ENCODE measurements at regions not wholly inside any gene's neighbourhood (a gene's known extent, or its start where the extent isn't known, plus 50 kb on each side); places are given as distances from the start of the nearest gene placed in this dataset.

DNA sequence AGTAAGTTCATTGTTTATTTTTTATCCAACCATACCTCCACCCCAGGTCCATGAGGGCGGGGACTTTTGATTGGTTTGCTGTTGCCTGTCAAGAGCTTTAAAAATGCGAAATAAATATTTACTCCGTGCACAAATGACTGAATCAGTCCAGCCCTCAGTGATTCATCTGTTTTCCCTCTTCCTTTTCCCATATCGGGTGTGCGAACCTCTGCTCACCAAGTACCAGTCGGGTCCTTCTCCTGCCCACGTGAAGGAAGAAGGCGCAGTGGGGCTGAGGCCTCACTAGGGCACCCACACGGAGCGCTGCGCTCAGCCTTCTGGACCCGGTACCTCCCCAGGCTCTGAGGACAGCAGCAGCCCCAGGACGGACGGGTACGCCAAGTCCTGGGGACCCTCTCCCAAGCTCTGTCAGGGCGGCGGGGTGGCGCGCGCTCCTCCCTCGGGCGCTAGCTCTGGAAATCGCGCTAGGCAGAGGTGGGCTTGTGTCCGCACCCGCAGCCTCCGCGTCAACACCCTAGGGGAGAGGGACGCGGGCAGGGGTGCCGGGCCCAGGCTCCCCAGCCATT lies 70.5 kb upstream of the EPHB3 start:
- Histone ChIP-seq H3K27ac (ENCODE audit: low read depth, low read length) (no peak overlapping the region), H4K20me1 (ENCODE audit: control insufficient read depth, insufficient read depth, low read depth, low read length) (no peaks in the 10 kb centered on the region), H3K4me3 (ENCODE audit: low read length) (no peak overlapping the region), H3K9me2 (replicated peaks; ENCODE audit: control insufficient read depth, low read length) (no peaks in the 10 kb centered on the region), H3K36me3 (ENCODE audit: control insufficient read depth, low read length) (no peaks in the 10 kb centered on the region), H3F3A (ENCODE audit: control insufficient read depth, insufficient read depth) (no peaks in the 10 kb centered on the region), H3K79me2 (ENCODE audit: control insufficient read depth, low read length) (no peaks in the 10 kb centered on the region), H3K4me2 (ENCODE audit: low read length) (no peak overlapping the region), H3K4me1 (ENCODE audit: control insufficient read depth, low read length) (no peaks in the 10 kb centered on the region), H3K9me3 (ENCODE audit: control insufficient read depth, insufficient read depth, low read length) (no peaks in the 10 kb centered on the region), H3K27me3 (ENCODE audit: control insufficient read depth, low read length) (peaks cover 3% of the 10 kb centered on the region)
- TF ChIP-seq, protein P1, sequence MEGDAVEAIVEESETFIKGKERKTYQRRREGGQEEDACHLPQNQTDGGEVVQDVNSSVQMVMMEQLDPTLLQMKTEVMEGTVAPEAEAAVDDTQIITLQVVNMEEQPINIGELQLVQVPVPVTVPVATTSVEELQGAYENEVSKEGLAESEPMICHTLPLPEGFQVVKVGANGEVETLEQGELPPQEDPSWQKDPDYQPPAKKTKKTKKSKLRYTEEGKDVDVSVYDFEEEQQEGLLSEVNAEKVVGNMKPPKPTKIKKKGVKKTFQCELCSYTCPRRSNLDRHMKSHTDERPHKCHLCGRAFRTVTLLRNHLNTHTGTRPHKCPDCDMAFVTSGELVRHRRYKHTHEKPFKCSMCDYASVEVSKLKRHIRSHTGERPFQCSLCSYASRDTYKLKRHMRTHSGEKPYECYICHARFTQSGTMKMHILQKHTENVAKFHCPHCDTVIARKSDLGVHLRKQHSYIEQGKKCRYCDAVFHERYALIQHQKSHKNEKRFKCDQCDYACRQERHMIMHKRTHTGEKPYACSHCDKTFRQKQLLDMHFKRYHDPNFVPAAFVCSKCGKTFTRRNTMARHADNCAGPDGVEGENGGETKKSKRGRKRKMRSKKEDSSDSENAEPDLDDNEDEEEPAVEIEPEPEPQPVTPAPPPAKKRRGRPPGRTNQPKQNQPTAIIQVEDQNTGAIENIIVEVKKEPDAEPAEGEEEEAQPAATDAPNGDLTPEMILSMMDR (IDR thresholded peaks at IDR 0.05; ENCODE audit: low read depth, low read length, poor library complexity, severe bottlenecking): no peak

GRCh38 chr3:184491867-184492615 lies 69.5 kb upstream of the EPHB3 start:
- Histone ChIP-seq H3K27ac (ENCODE audit: low read depth, low read length) (no peak overlapping the region), H3K36me3 (ENCODE audit: control insufficient read depth, low read length) (no peaks in the 10 kb centered on the region), H3K9me2 (replicated peaks; ENCODE audit: control insufficient read depth, low read length) (no peaks in the 10 kb centered on the region), H3K27me3 (ENCODE audit: control insufficient read depth, low read length) (peaks cover 3% of the 10 kb centered on the region), H3K4me3 (ENCODE audit: low read length) (no peak overlapping the region), H3F3A (ENCODE audit: control insufficient read depth, insufficient read depth) (no peaks in the 10 kb centered on the region), H3K4me1 (ENCODE audit: control insufficient read depth, low read length) (no peaks in the 10 kb centered on the region), H4K20me1 (ENCODE audit: control insufficient read depth, insufficient read depth, low read depth, low read length) (no peaks in the 10 kb centered on the region), H3K4me2 (ENCODE audit: low read length) (no peak overlapping the region), H3K79me2 (ENCODE audit: control insufficient read depth, low read length) (no peaks in the 10 kb centered on the region), H3K9me3 (ENCODE audit: control insufficient read depth, insufficient read depth, low read length) (no peaks in the 10 kb centered on the region)
- no peak for TF ChIP-seq EZH2phosphoT487 (IDR thresholded peaks at IDR 0.05; ENCODE audit: borderline replicate concordance, low read length)
- TF ChIP-seq, protein P1 (IDR thresholded peaks at IDR 0.05; ENCODE audit: low read depth, low read length, poor library complexity, severe bottlenecking): no peak

GRCh38 chr3:184496933-184497332 lies 64.7 kb upstream of the EPHB3 start:
- H3K27me3 ChIP-seq (ENCODE audit: control insufficient read depth, low read length): peaks cover 7% of the 10 kb centered on the region; the same call in 1 of the 2 replicates
- H3K4me2 ChIP-seq (ENCODE audit: low read length): no peak overlapping the region
- no peaks in the 10 kb centered on the region for H3K36me3 ChIP-seq (ENCODE audit: control insufficient read depth, low read length)
- H3K9me3 ChIP-seq (ENCODE audit: control insufficient read depth, insufficient read depth, low read length): no peaks in the 10 kb centered on the region
- no peaks in the 10 kb centered on the region for H3K9me2 ChIP-seq (replicated peaks; ENCODE audit: control insufficient read depth, low read length)
- H4K20me1 ChIP-seq (ENCODE audit: control insufficient read depth, insufficient read depth, low read depth, low read length): no peaks in the 10 kb centered on the region
- no peak overlapping the region for H3K27ac ChIP-seq (ENCODE audit: low read depth, low read length)
- H3K79me2 ChIP-seq (ENCODE audit: control insufficient read depth, low read length): no peaks in the 10 kb centered on the region
- H3K4me1 ChIP-seq (ENCODE audit: control insufficient read depth, low read length): no peaks in the 10 kb centered on the region
- H3F3A ChIP-seq (ENCODE audit: control insufficient read depth, insufficient read depth): no peaks in the 10 kb centered on the region
- TF ChIP-seq, protein P1 (IDR thresholded peaks at IDR 0.05; ENCODE audit: low read depth, low read length, poor library complexity, severe bottlenecking): no peak
- TF ChIP-seq EZH2phosphoT487 (IDR thresholded peaks at IDR 0.05; ENCODE audit: borderline replicate concordance, low read length): no peak
- no peak overlapping the region for H3K4me3 ChIP-seq (ENCODE audit: low read length)
